PFSK-1 (cell line): ENCODE measurements at regions not wholly inside any gene's neighbourhood (a gene's known extent, or its start where the extent isn't known, plus 50 kb on each side); places are given as distances from the start of the nearest gene placed in this dataset.

ENCODE experiments used
- POLR2AphosphoS5 ChIP-seq: IDR thresholded peaks from 2 replicates; pipeline ENCODE4 v1.6.1; 2012; ENCODE audit warnings: low read depth, mild to moderate bottlenecking, control low read depth, low read length, moderate library complexity
- REST ChIP-seq, 2 experiments: IDR thresholded peaks; 2 replicates each; pipeline versions ENCODE4 v1.6.1 to v1.8.0; 2011 to 2012; ENCODE audit warnings: low read depth in 2 of 2, low read length in 2 of 2, control low read depth in 1 of 2, inconsistent platforms in 1 of 2, mild to moderate bottlenecking in 1 of 2, moderate library complexity in 1 of 2; ENCODE audit not compliant: insufficient read depth in 1 of 2
- SIN3A ChIP-seq: IDR thresholded peaks from 2 replicates; pipeline ENCODE4 v1.6.1; 2012; ENCODE audit warnings: mild to moderate bottlenecking, low read length, moderate library complexity, borderline replicate concordance; ENCODE audit not compliant: insufficient read depth
- TAF1 ChIP-seq: IDR thresholded peaks from 2 replicates; pipeline ENCODE4 v1.6.1; 2012; ENCODE audit warnings: low read length, control low read depth, borderline replicate concordance; ENCODE audit not compliant: insufficient read depth

GRCh38 chr13:89281331-89281730 lies 1610.2 kb downstream of the SLITRK5 start:
- TF ChIP-seq POLR2AphosphoS5 (no peak), REST (IDR thresholded peaks at IDR 0.05; ENCODE audit: insufficient read depth in 1 of 2, low read depth in 2 of 2, low read length in 2 of 2) (no peak), TAF1 (no peak), SIN3A (no peak)
